ENCODE measurements at regions not wholly inside any gene's neighbourhood (a gene's known extent, or its start where the extent isn't known, plus 50 kb on each side); places are given as distances from the start of the nearest gene placed in this dataset.

- no peaks in the 10 kb centered on the region for H4K20me1 ChIP-seq (replicated peaks; ENCODE audit: control insufficient read depth, extremely low read depth, insufficient read depth, low read length)
- H3K27me3 ChIP-seq (ENCODE audit: control insufficient read depth in 2 of 2, insufficient read depth in 2 of 2, low read length in 2 of 2) = no peaks in the 10 kb centered on the region
- no TSS peak for BruUV-seq (replicated peaks)
- FAIRE-seq = no peak
- CTCF ChIA-PET = interaction anchor here (1.0 kb wide), 1 partner anchor 9 kb away, joined by 3 read pairs; no protein-coding TSS in a partner anchor
- H3K4me1 ChIP-seq (ENCODE audit: control insufficient read depth, extremely low read depth, insufficient read depth, low read length) = no peaks in the 10 kb centered on the region
- no peak for TF ChIP-seq FOS (IDR thresholded peaks at IDR 0.05; ENCODE audit: borderline replicate concordance, insufficient read depth, low read length)
- TF ChIP-seq EZH2 (IDR thresholded peaks at IDR 0.05; ENCODE audit: borderline replicate concordance, low read depth, low read length, severe bottlenecking) = no peak
- TF ChIP-seq CTCF (IDR thresholded peaks at IDR 0.05; ENCODE audit: extremely low read depth in 1 of 2, insufficient read depth in 1 of 2, low read depth in 1 of 2, low read length in 2 of 2) = no peak
- TF ChIP-seq MAX (IDR thresholded peaks at IDR 0.05; ENCODE audit: insufficient read depth, insufficient read length) = no peak
- no peak for TF ChIP-seq MYC (IDR thresholded peaks at IDR 0.05; ENCODE audit: low read depth, low read length)
- no peak for TF ChIP-seq GATA2 (IDR thresholded peaks at IDR 0.05; ENCODE audit: insufficient read depth, insufficient read length, low read depth, low read length)
- TF ChIP-seq JUN (IDR thresholded peaks at IDR 0.05; ENCODE audit: borderline replicate concordance, insufficient read depth, insufficient read length, low read depth) = no peak
- no peak for TF ChIP-seq POLR2A (IDR thresholded peaks at IDR 0.05; ENCODE audit: low read depth, low read length)
- TF ChIP-seq POLR2AphosphoS5 (IDR thresholded peaks at IDR 0.05; ENCODE audit: insufficient read depth, low read depth, low read length) = no peak
- H3K4me2 ChIP-seq (ENCODE audit: insufficient read depth, low read length) = no peak overlapping the region
- no peaks in the 10 kb centered on the region for H3K9me1 ChIP-seq (replicated peaks; ENCODE audit: control insufficient read depth, extremely low read depth, insufficient read depth, low read length)
- POLR2A ChIA-PET = no interaction called here
- intact Hi-C loops (cut with micrococcal nuclease) (no loop called here), dilution Hi-C loops (cut with MboI; ENCODE audit: extremely low pct_ligation_motif_present, low sequenced_read_pairs) (no loop called here)
- no peak overlapping the region for H2AFZ ChIP-seq (ENCODE audit: low read depth, low read length)
- no peaks in the 10 kb centered on the region for H3K9me3 ChIP-seq (replicated peaks; ENCODE audit: control insufficient read depth, insufficient read depth, low read length)
- DNase-seq (ENCODE audit: low read depth, low spot score) = no peak
- no peaks in the 10 kb centered on the region for H3K36me3 ChIP-seq (ENCODE audit: control insufficient read depth in 2 of 2, extremely low read depth in 1 of 2, insufficient read depth in 2 of 2, low read length in 2 of 2)
- no peak overlapping the region for H3K27ac ChIP-seq (ENCODE audit: insufficient read depth, low read depth, low read length)
- H3K9ac ChIP-seq (replicated peaks; ENCODE audit: extremely low read depth, insufficient read depth, low read length) = no peak overlapping the region
- no peaks in the 10 kb centered on the region for H3K79me2 ChIP-seq (ENCODE audit: control insufficient read depth, insufficient read depth, low read length)
- no peak overlapping the region for H3K4me3 ChIP-seq (replicated peaks in 1 of 3; ENCODE audit: insufficient read depth in 1 of 3, low read depth in 1 of 3, low read length in 3 of 3)
These were observed 68.8 kb upstream of the HUNK start for GRCh38 chr21:31804008-31804394.

All from endothelial cell of umbilical vein (primary cell).